Mammary epithelial cell (primary cell): ENCODE measurements at regions not wholly inside any gene's neighbourhood (a gene's known extent, or its start where the extent isn't known, plus 50 kb on each side); places are given as distances from the start of the nearest gene placed in this dataset.

Experiments used
- EZH2 ChIP-seq: IDR thresholded peaks from 2 replicates; pipeline ENCODE4 v1.6.1; 2012; ENCODE audit warnings: low read length, inconsistent platforms, borderline replicate concordance
- TF ChIP-seq, protein P1 (sequence below), 2 donors: IDR thresholded peaks in 1 of 2; conservative IDR thresholded peaks in 1 of 2; 2 replicates each; pipeline ENCODE4 v1.5.1; 2011 to 2012; ENCODE audit warnings: inconsistent platforms in 2 of 2, low read length in 2 of 2, mild to moderate bottlenecking in 2 of 2, control low read depth in 1 of 2, low read depth in 1 of 2; ENCODE audit not compliant: insufficient read depth in 1 of 2; ENCODE audit errors: extremely low read depth in 1 of 2

DNA sequence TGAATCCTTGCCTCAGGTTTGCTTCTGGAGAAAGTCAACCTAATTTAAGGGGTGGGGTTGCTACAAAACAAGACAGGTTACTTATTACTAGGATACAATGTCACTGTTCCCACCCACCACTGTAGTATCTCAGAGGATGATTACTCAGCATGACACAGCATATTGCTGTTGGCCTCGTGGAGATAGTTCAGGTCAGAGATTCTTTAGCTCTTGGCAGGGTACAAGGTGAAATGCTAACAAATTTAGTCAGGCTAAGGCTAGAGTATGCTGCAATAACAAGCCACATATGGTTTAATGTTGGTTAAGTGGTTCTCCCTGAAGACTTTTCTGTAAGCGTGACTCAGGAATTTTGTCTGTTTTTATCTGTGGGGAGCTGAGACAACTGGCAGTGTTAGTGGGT, 161.8 kb downstream of the EDEM1 start:
- TF ChIP-seq EZH2, result no peak
- TF ChIP-seq, protein P1, sequence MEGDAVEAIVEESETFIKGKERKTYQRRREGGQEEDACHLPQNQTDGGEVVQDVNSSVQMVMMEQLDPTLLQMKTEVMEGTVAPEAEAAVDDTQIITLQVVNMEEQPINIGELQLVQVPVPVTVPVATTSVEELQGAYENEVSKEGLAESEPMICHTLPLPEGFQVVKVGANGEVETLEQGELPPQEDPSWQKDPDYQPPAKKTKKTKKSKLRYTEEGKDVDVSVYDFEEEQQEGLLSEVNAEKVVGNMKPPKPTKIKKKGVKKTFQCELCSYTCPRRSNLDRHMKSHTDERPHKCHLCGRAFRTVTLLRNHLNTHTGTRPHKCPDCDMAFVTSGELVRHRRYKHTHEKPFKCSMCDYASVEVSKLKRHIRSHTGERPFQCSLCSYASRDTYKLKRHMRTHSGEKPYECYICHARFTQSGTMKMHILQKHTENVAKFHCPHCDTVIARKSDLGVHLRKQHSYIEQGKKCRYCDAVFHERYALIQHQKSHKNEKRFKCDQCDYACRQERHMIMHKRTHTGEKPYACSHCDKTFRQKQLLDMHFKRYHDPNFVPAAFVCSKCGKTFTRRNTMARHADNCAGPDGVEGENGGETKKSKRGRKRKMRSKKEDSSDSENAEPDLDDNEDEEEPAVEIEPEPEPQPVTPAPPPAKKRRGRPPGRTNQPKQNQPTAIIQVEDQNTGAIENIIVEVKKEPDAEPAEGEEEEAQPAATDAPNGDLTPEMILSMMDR (conservative IDR thresholded peaks at IDR 0.05 in 1 of 2, IDR thresholded peaks at IDR 0.05 in 1 of 2; ENCODE audit: extremely low read depth in 1 of 2, insufficient read depth in 1 of 2, low read depth in 1 of 2, low read length in 2 of 2), result no peak
